Bronchial epithelial cell (primary cell): ENCODE measurements at regions not wholly inside any gene's neighbourhood (a gene's known extent, or its start where the extent isn't known, plus 50 kb on each side); places are given as distances from the start of the nearest gene placed in this dataset.

ENCODE experiments used
- DNase-seq: peaks from one replicate; pipeline ENCODE4 v3.0.0-alpha.2; 2010; ENCODE audit warnings: low read depth
- FAIRE-seq: peaks from 2 replicates; lab custom pipeline; 2011; peaks lifted over from hg19 to GRCh38; lab: Jason Lieb, UNC
- H3K27me3 ChIP-seq: 2 replicates; pipeline ENCODE4 v1.5.1; 2011; ENCODE audit warnings: low read length; ENCODE audit not compliant: control insufficient read depth, insufficient read depth
- H3K36me3 ChIP-seq: 2 replicates; pipeline ENCODE4 v1.5.1; 2011; ENCODE audit warnings: low read length; ENCODE audit not compliant: control insufficient read depth, insufficient read depth
- H3K4me3 ChIP-seq: 2 replicates; pipeline ENCODE4 v1.5.1; 2011; ENCODE audit warnings: mild to moderate bottlenecking, low read depth, low read length, control low read depth
- CTCF ChIP-seq: IDR thresholded peaks from 2 replicates; pipeline ENCODE4 v1.5.1; 2011; ENCODE audit warnings: mild to moderate bottlenecking, moderate library complexity, low read length, control low read depth, inconsistent platforms; ENCODE audit not compliant: insufficient read depth, severe bottlenecking

GRCh38 chr18:29418136-29418535 is 1241.2 kb upstream of the CDH2 start:
- Histone ChIP-seq H3K36me3 (no peaks in the 10 kb centered on the region), H3K4me3 (no peak overlapping the region), H3K27me3 (no peaks in the 10 kb centered on the region)
- DNase-seq (peak; percentile 87), FAIRE-seq (no peak)
- TF ChIP-seq CTCF = no peak

- H3K27me3 ChIP-seq = no peaks in the 10 kb centered on the region
- no peak for DNase-seq
- TF ChIP-seq CTCF = no peak
- no peaks in the 10 kb centered on the region for H3K36me3 ChIP-seq
- FAIRE-seq = no peak
- H3K4me3 ChIP-seq = no peak overlapping the region
These were observed 1230.1 kb upstream of the CDH2 start for GRCh38 chr18:29406996-29407395.

GRCh38 chr18:29397536-29397935 is 1220.6 kb upstream of the CDH2 start:
- no peak for TF ChIP-seq CTCF
- Histone ChIP-seq H3K4me3 (no peak overlapping the region), H3K36me3 (no peaks in the 10 kb centered on the region), H3K27me3 (no peaks in the 10 kb centered on the region)
- FAIRE-seq (no peak), DNase-seq (no peak)

- Histone ChIP-seq H3K4me3 (no peak overlapping the region), H3K36me3 (no peaks in the 10 kb centered on the region), H3K27me3 (no peaks in the 10 kb centered on the region)
- FAIRE-seq (no peak), DNase-seq (no peak)
- TF ChIP-seq CTCF = no peak
These were observed 1206.7 kb upstream of the CDH2 start for GRCh38 chr18:29383311-29384273.

GRCh38 chr18:29378651-29379136 is 1201.8 kb upstream of the CDH2 start:
- H3K27me3 ChIP-seq = no peaks in the 10 kb centered on the region
- H3K4me3 ChIP-seq = no peak overlapping the region
- H3K36me3 ChIP-seq = no peaks in the 10 kb centered on the region
- FAIRE-seq (no peak), DNase-seq (peak; percentile 18)
- no peak for TF ChIP-seq CTCF
